Activated CD4-positive, alpha-beta T cell treated with anti-CD3 and anti-CD28 coated beads, Interleukin-2, amount 50 U/mL, for 48 hours (primary cell): ENCODE measurements at regions not wholly inside any gene's neighbourhood (a gene's known extent, or its start where the extent isn't known, plus 50 kb on each side); places are given as distances from the start of the nearest gene placed in this dataset.

Experiments used
- DNase-seq, 2 experiments: peaks; one replicate each; pipeline ENCODE4 v3.0.0-alpha.2; 2020

- no peak for DNase-seq
Measured at GRCh38 chr13:64347664-64348063, 2882.5 kb downstream of the PCDH9 start.

DNA sequence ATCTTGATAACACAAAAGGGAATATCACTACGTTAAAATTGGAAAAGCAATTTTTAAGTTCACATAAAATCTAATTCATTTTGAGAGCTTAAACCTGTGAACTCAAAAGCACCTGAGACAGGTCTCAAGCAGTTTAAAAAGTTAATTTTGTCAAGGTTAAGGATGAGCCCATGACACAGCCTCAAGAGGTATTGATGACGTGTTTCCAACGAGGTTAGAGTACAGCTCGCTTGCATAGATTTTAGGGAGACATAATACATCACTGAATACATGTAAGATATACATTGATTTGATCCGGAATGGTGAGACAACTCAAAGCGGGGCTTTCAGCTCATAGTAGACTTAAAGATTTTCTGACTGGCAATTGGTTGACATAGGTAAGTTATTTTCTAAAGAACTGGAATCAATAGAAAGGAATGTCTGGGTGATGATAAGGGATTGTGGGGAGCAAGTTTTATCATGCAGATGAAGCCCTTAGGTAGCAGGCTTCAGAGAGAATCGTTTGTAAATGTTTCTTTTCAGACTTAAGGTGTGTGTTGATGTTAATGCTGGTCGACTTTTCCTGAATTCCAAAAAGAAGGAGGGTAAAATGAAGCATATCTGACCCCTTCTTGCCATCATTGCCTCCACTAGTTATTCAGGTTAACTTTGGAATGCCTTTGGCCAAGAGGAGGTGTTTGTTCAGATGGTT is 2890.6 kb downstream of the PCDH9 start:
- DNase-seq = no peak

DNA sequence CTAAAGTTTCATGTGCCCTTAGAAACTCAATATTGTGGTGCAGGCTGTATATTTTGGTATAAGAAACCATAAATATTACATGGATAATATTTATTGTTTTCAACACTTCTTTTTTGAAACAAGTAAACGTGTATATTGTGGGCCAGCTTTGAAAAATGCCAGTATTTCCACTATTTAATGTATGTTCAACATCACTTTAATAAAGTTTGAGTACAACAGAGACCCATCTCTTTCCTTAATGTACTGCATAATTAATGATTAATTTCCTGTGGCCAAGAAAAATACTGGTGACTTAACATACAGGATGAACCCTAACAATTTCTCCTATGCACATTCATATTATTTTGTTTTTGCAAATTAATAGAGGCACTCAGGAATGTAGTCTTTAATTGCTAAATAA is 2891.5 kb downstream of the PCDH9 start:
- DNase-seq = no peak

- no peak for DNase-seq
Measured at GRCh38 chr13:64333888-64334287, 2896.2 kb downstream of the PCDH9 start.

- no peak for DNase-seq
Measured at GRCh38 chr13:64332048-64332447, 2898.1 kb downstream of the PCDH9 start.

GRCh38 chr13:64327505-64328194 is 2902.5 kb downstream of the PCDH9 start:
- no peak for DNase-seq

DNA sequence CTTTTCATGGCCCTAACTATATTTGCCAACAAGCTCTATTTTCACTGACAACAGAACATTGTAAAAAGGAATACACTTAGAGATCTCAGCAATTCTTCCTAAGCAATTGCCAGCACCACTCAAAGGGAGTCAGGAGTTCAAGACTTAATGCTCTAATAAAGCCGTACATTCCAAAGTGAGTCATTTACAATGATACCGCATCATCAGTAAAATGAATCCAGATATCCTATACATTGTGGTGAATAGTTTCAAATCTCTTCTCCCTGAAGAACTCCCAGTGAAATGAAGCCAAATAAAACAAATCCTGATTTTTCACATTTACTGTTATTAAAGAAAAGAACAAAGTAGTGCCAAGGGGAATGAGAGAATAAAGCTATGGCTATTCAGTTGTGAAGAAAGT is 2898.7 kb upstream of the PCDH20 start:
- no peak for DNase-seq

DNA sequence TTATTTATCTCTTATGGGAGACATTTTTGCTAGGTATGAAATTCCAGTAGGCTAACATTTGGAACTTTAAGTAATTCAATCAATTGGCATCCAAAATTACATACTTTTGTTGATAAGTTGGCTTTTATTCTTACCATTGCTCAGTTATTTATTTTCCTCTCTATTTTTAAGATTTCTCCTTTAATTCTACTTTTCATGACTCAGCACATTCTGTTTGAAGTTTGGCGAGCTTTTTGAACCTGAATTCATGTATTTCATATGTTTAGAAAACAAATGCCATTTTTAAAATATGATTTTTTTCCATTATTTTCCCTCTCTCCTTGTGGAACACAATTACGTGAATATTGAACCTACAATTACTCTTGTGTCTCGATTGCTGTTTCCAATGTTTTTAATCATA is 2896.3 kb upstream of the PCDH20 start:
- DNase-seq = no peak

- no peak for DNase-seq
Measured at GRCh38 chr13:64311112-64311511, 2895.5 kb upstream of the PCDH20 start.

- DNase-seq = no peak
Measured at GRCh38 chr13:64305246-64305645, 2889.6 kb upstream of the PCDH20 start.

- no peak for DNase-seq
Measured at GRCh38 chr13:64300239-64300638, 2884.6 kb upstream of the PCDH20 start.

DNA sequence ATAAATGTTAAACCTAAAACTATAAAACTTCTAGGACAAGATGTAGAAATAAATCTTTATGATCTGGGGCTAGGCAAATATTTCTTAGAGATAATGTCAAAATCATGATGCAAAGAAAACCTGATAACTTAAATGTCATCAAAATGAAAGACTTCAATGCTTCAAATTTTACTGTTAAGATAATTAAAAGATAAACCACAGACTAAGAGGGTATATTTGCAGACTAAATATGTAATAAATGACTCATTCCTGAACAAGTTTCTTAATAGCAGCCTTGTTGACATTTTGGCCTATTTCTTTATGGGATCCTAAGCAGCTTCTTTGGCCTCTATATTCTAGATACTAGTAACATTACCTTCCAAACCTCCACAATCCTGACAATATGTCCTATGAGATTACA is 2878.3 kb upstream of the PCDH20 start:
- DNase-seq = no peak

DNA sequence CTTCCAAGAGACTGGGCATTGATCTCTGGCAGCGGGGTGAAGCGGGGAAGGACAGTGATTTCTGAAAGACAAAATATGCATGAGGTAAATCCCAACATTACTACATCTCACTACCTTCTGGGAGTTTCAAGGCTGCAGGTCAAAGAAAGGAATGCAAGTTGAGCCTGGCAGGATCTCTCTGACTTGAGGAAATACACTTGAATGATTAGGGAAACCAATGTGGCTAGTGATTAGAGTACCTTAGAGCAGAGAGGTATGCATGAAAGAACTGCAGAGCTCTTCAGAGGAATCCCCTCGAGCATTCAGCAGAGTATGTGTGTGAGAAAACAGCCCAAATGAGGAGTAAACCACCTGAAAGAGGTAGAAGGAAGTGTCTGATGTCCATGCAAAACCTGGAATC is 2874.1 kb upstream of the PCDH20 start:
- DNase-seq = no peak

- DNase-seq = no peak
Measured at GRCh38 chr13:64283926-64284325, 2868.3 kb upstream of the PCDH20 start.

DNA sequence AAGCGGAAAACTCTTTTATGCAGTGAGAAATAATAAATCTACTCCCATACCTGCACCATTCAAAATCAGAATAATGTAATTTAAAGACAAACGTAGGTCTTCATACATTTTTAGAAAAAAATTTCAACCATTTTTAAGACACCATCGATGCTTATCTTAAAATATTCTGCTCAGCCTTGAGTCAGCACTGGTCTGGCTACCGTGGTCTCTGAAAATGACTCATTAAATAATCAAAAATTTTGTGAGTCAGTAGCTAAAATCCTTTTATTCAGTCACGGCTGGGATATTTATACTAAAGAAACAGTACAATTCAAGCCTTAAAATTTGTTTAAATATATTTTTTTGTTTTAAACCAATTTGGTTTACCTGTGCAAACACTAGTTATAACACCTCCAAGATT is 2862.8 kb upstream of the PCDH20 start:
- no peak for DNase-seq

DNA sequence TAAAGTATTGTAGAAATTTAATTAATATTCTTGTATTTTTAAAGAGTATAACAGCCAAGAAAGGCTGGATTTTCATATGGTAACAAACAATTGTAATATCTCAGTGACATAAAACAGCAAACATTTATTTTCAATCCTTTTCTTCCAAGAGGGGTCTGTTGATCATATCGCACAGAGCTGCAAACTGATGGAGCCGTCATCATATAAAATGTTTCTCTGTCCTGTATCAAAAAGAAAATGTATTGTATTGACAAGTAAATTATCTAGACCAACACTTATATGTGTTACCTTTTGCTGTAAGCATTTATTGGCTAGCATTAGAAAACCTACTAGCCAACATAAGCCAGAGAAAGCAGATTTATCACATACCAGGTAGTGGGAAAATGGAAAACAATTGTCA is 2861.4 kb upstream of the PCDH20 start:
- DNase-seq = no peak

GRCh38 chr13:64276232-64276631 is 2860.6 kb upstream of the PCDH20 start:
- DNase-seq = no peak

DNA sequence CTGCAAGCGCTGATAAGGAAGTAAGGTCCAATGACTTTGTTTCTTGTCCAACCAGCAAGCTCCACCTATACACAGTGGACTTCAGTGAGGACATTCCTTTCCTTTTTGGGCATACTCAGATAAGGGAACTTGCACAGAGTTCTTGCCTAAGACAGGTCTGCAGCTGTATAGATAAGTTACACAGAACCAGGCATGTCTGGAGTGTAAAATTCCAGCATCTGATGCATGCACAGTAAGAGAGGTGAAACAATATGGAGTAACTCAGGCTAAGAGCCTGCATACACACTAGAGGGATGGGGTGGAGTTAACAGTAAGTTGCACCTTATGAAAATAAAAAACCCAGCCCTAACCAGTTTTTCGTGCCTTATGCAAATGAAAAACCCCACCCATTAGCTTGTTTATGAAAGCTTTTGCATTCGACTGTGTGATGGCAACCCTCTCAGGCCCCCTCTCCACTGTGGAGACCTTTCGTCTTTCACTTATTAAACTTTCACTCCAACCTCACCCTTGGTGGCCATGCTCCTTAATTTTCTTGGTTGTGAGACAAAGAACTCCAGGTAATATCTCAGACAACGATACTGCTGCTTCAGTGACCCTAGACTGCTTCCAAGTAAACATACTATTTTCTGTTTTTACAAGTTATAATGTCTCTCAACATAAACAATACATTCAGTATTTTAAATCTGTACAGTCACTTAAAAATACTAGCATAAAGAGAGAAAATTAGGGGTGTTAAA is 2859.0 kb upstream of the PCDH20 start:
- DNase-seq = no peak

DNA sequence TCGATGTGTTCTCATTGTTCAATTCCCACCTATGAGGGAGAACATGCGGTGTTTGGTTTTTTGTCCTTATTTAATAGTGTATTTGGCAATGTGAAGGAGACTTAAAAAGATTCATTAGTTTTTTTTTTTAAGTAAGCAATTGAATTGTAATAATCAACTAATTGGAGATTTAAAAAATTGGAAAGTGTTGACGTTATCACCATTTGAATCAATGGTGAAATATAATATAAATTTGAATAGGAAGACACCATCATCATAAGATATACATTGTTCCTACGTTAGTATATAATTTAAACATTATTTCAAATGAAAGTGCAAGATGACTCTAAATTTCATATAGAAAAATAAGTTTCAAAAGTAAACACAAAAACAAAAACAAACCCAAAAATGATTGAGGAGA is 2858.1 kb upstream of the PCDH20 start:
- DNase-seq = no peak

DNA sequence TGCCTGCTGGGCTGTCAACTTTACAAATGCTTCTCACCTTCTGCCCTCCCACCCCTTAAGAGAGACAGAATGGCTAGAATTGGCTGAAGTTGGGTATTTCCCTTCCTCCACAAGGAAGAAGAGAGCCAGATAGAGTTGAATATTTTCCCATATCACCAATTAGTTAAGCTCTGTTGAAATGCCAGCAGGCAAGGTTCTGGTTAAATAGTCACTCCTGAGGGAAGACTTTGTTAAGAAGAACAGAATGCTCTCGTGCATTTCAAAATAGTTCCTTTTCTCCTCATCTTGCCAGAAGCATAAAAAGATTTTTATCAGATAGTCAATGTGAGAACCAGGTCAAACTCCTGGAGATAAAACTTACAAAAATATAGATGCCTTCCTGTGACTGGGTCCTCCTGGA is 2857.0 kb upstream of the PCDH20 start:
- DNase-seq = no peak

GRCh38 chr13:64266024-64266423 is 2850.4 kb upstream of the PCDH20 start:
- no peak for DNase-seq

GRCh38 chr13:64263285-64263684 is 2847.6 kb upstream of the PCDH20 start:
- DNase-seq = no peak

DNA sequence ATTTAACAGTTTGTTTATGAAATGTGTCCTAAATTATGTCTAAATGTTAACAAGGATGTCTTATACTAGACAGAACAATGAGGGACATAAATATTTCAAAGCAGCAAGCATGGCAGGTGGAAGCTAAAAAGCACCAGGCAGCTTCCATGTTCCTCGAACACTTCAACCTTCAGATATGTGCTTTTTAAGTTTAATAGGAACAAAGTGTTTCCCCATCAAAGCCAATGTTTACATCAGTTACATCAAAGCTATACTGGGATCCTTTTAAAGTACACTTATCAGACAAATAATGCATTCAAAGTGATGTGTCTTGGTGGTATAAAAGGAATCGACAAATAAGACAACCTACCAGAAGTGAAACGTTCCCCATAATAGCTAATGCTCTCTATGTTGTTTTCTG is 2841.1 kb upstream of the PCDH20 start:
- DNase-seq = no peak

GRCh38 chr13:64255988-64256387 is 2840.3 kb upstream of the PCDH20 start:
- DNase-seq = no peak
